BJ (cell line): ENCODE measurements at regions not wholly inside any gene's neighbourhood (a gene's known extent, or its start where the extent isn't known, plus 50 kb on each side); places are given as distances from the start of the nearest gene placed in this dataset.
"Not testable (repeated sequence)": the region's sequence is repeated elsewhere in the genome, so short reads cannot be mapped to it uniquely, and the experiment has no call there.

Experiments
- CTCF ChIA-PET: fragments of 350-600 bp; formaldehyde crosslinking; extraction: SDS; loops from one replicate; lab custom pipeline; 2021; ENCODE audit warnings: antibody characterized with exemption, inconsistent platforms; lab: Yijun Ruan, JAX
- POLR2A ChIA-PET: fragments of 300-600 bp; sonication (Branson Sonifier 250); formaldehyde crosslinking; extraction: SDS; loops from one replicate; lab custom pipeline; 2021; ENCODE audit warnings: antibody characterized with exemption; lab: Charles Lee
- DNase-seq: peaks from one replicate; pipeline ENCODE4 v3.0.0-alpha.2; 2011; ENCODE audit warnings: low read depth
- H3K27me3 ChIP-seq: 2 replicates; pipeline ENCODE4 v1.6.0; 2011; ENCODE audit warnings: low read length; ENCODE audit not compliant: control insufficient read depth, insufficient read depth
- H3K36me3 ChIP-seq: 2 replicates; pipeline ENCODE4 v1.5.1; 2011; ENCODE audit warnings: low read length; ENCODE audit not compliant: control insufficient read depth, insufficient read depth
- H3K4me3 ChIP-seq: 2 replicates; pipeline ENCODE4 v1.5.1; 2011; ENCODE audit warnings: low read depth, mild to moderate bottlenecking, control low read depth, low read length
- CTCF ChIP-seq: IDR thresholded peaks from 2 replicates; pipeline ENCODE4 v1.5.1; 2011; ENCODE audit warnings: low read depth, mild to moderate bottlenecking, control low read depth, inconsistent platforms, low read length, moderate library complexity; ENCODE audit not compliant: insufficient read depth

GRCh38 chr6:9825526-9825925, 589.3 kb downstream of the TFAP2A start:
- Histone ChIP-seq H3K27me3 (no peaks in the 10 kb centered on the region), H3K4me3 (no peak overlapping the region), H3K36me3 (no peaks in the 10 kb centered on the region)
- DNase-seq, result no peak
- ChIA-PET CTCF (no interaction called here), POLR2A (no interaction called here)
- no peak for TF ChIP-seq CTCF

- H3K36me3 ChIP-seq, H3K4me3 ChIP-seq, POLR2A ChIA-PET, DNase-seq, H3K27me3 ChIP-seq, CTCF ChIA-PET: not testable (repeated sequence)
Observed at GRCh38 chr6:9810727-9811126, 604.1 kb downstream of the TFAP2A start.

- no peak overlapping the region for H3K4me3 ChIP-seq
- POLR2A ChIA-PET, result no interaction called here
- H3K36me3 ChIP-seq, result no peaks in the 10 kb centered on the region
- no peaks in the 10 kb centered on the region for H3K27me3 ChIP-seq
- DNase-seq, result no peak
- CTCF ChIA-PET, result no interaction called here
- no peak for TF ChIP-seq CTCF
Observed at GRCh38 chr6:9810286-9810685, 604.6 kb downstream of the TFAP2A start.

- Histone ChIP-seq H3K36me3 (no peaks in the 10 kb centered on the region), H3K27me3 (no peaks in the 10 kb centered on the region), H3K4me3 (no peak overlapping the region)
- TF ChIP-seq CTCF, result no peak
- CTCF ChIA-PET, result no interaction called here
- POLR2A ChIA-PET, result no interaction called here
- no peak for DNase-seq
Observed at GRCh38 chr6:9806195-9806594, 608.7 kb downstream of the TFAP2A start.

GRCh38 chr6:9801249-9801754, 613.6 kb downstream of the TFAP2A start:
- H3K36me3 ChIP-seq, result no peaks in the 10 kb centered on the region
- no peak overlapping the region for H3K4me3 ChIP-seq
- CTCF ChIA-PET, result no interaction called here
- no peaks in the 10 kb centered on the region for H3K27me3 ChIP-seq
- TF ChIP-seq CTCF, result no peak
- POLR2A ChIA-PET, result no interaction called here
- no peak for DNase-seq

GRCh38 chr6:9799582-9799981, 615.3 kb downstream of the TFAP2A start:
- Histone ChIP-seq H3K27me3 (no peaks in the 10 kb centered on the region), H3K36me3 (no peaks in the 10 kb centered on the region), H3K4me3 (no peak overlapping the region)
- ChIA-PET POLR2A (no interaction called here), CTCF (interaction anchor here (0.8 kb wide), 1 partner anchor 629 kb away, joined by 3 read pairs; no protein-coding TSS in a partner anchor)
- no peak for DNase-seq
- TF ChIP-seq CTCF, result no peak
